Gastrocnemius medialis (tissue), 4 donors: ENCODE measurements at regions not wholly inside any gene's neighbourhood (a gene's known extent, or its start where the extent isn't known, plus 50 kb on each side); places are given as distances from the start of the nearest gene placed in this dataset.

ENCODE experiments used
- ATAC-seq, 2 donors: fragments of 150-250 bp; one replicate each; pipeline ENCODE4 v1.9.1; 2016
- DNase-seq, 2 donors: peaks; one replicate each; pipeline ENCODE4 v3.0.0-alpha.2; 2019
- H3K27ac ChIP-seq, 4 donors: fragments of 200-600 bp; sonication (generic); 1 replicate in 1 of 4; 2 replicates in 3 of 4; pipeline ENCODE4 v1.5.1; 2016 to 2018; ENCODE audit warnings: mild to moderate bottlenecking in 2 of 4, moderate library complexity in 1 of 4
- H3K27me3 ChIP-seq, 3 donors: fragments of 200-600 bp; sonication (generic) in 2 of 3; 1 replicate in 1 of 3; 2 replicates in 2 of 3; pipeline versions ENCODE4 v1.5.1 to v1.6.0; 2016 to 2019; ENCODE audit warnings: mild to moderate bottlenecking in 1 of 3, moderate library complexity in 1 of 3
- H3K36me3 ChIP-seq, 2 donors: fragments of 200-600 bp; sonication (generic) in 1 of 2; one replicate each; pipeline ENCODE4 v1.5.1; 2017 to 2018
- H3K4me1 ChIP-seq, 2 donors: fragments of 200-600 bp; sonication (generic) in 1 of 2; one replicate each; pipeline ENCODE4 v1.5.1; 2016 to 2017; ENCODE audit warnings: mild to moderate bottlenecking in 2 of 2
- H3K4me3 ChIP-seq, 4 donors: fragments of 200-600 bp; sonication (generic) in 3 of 4; 1 replicate in 1 of 4; 2 replicates in 3 of 4; pipeline ENCODE4 v1.5.1; 2016 to 2019; ENCODE audit warnings: mild to moderate bottlenecking in 2 of 4
- H3K9me3 ChIP-seq, 3 donors: fragments of 200-600 bp; sonication (generic) in 2 of 3; 1 replicate in 1 of 3; 2 replicates in 2 of 3; pipeline ENCODE4 v1.5.1; 2016 to 2019
- CTCF ChIP-seq, 5 experiments: fragments of 450-650 bp in 3 of 5; fragments of 200-600 bp in 2 of 5; sonication (generic) in 2 of 5; IDR thresholded peaks in 4 of 5; conservative IDR thresholded peaks in 1 of 5; 1 replicate in 4 of 5; 2 replicates in 1 of 5; pipeline ENCODE4 v1.5.1; 2016 to 2019; ENCODE audit warnings: antibody characterized with exemption in 5 of 5, mild to moderate bottlenecking in 3 of 5, moderate library complexity in 3 of 5
- POLR2A ChIP-seq, 2 donors: fragments of 450-650 bp; IDR thresholded peaks; one replicate each; pipeline ENCODE4 v1.6.1; 2017; ENCODE audit warnings: antibody characterized with exemption in 2 of 2, mild to moderate bottlenecking in 2 of 2, moderate library complexity in 2 of 2
- in situ Hi-C, 4 donors: fragments of 200-750 bp; cut with MboI; loops; one replicate each; pipeline versions ENCODE4 v1.15.0 to v1.8.0; 2017; ENCODE audit warnings: low sequenced_read_pairs in 4 of 4
- intact Hi-C: fragments of 100-400 bp; cut with DNase I; formaldehyde crosslinking; loops from one replicate; pipeline ENCODE4 v1.15.1; 2023; ENCODE audit warnings: low total_unique reads

GRCh38 chr12:90170740-90171139 lies 462.1 kb upstream of the ATP2B1 start:
- Histone ChIP-seq H3K36me3 (no peaks in the 10 kb centered on the region), H3K4me3 (no peak overlapping the region), H3K4me1 (no peaks in the 10 kb centered on the region), H3K27ac (no peak overlapping the region), H3K9me3 (no peaks in the 10 kb centered on the region), H3K27me3 (no peaks in the 10 kb centered on the region)
- no peak for ATAC-seq
- intact Hi-C loops (no loop called here), in situ Hi-C loops (no loop called here)
- TF ChIP-seq CTCF (IDR thresholded peaks at IDR 0.05 in 4 of 5, conservative IDR thresholded peaks at IDR 0.05 in 1 of 5) (no peak), POLR2A (IDR thresholded peaks at IDR 0.05) (no peak)
- DNase-seq, result no peak

GRCh38 chr12:90167518-90168208 lies 459.0 kb upstream of the ATP2B1 start:
- Histone ChIP-seq H3K9me3 (no peaks in the 10 kb centered on the region), H3K27me3 (no peaks in the 10 kb centered on the region), H3K36me3 (no peaks in the 10 kb centered on the region), H3K4me3 (no peak overlapping the region), H3K4me1 (no peaks in the 10 kb centered on the region), H3K27ac (no peak overlapping the region)
- TF ChIP-seq CTCF (IDR thresholded peaks at IDR 0.05 in 4 of 5, conservative IDR thresholded peaks at IDR 0.05 in 1 of 5), result no peak
- TF ChIP-seq POLR2A (IDR thresholded peaks at IDR 0.05), result no peak
- intact Hi-C loops, result no loop called here
- in situ Hi-C loops, result no loop called here
- no peak for ATAC-seq
- no peak for DNase-seq

- H3K27ac ChIP-seq, result no peak overlapping the region
- no peaks in the 10 kb centered on the region for H3K36me3 ChIP-seq
- DNase-seq, result no peak
- intact Hi-C loops (no loop called here), in situ Hi-C loops (no loop called here)
- TF ChIP-seq POLR2A (IDR thresholded peaks at IDR 0.05) (no peak), CTCF (IDR thresholded peaks at IDR 0.05 in 4 of 5, conservative IDR thresholded peaks at IDR 0.05 in 1 of 5) (no peak)
- no peak overlapping the region for H3K4me3 ChIP-seq
- ATAC-seq, result no peak
- no peaks in the 10 kb centered on the region for H3K4me1 ChIP-seq
- H3K27me3 ChIP-seq, result no peaks in the 10 kb centered on the region
- H3K9me3 ChIP-seq, result no peaks in the 10 kb centered on the region
Measured at GRCh38 chr12:90166671-90167070, 458.0 kb upstream of the ATP2B1 start.

GRCh38 chr12:90166012-90166411 lies 457.4 kb upstream of the ATP2B1 start:
- Histone ChIP-seq H3K9me3 (no peaks in the 10 kb centered on the region), H3K4me1 (no peaks in the 10 kb centered on the region), H3K36me3 (no peaks in the 10 kb centered on the region), H3K27ac (no peak overlapping the region), H3K4me3 (no peak overlapping the region), H3K27me3 (no peaks in the 10 kb centered on the region)
- TF ChIP-seq CTCF (IDR thresholded peaks at IDR 0.05 in 4 of 5, conservative IDR thresholded peaks at IDR 0.05 in 1 of 5), result no peak
- TF ChIP-seq POLR2A (IDR thresholded peaks at IDR 0.05), result no peak
- no peak for DNase-seq
- ATAC-seq, result no peak
- in situ Hi-C loops (no loop called here), intact Hi-C loops (no loop called here)

GRCh38 chr12:90163975-90164374 lies 455.3 kb upstream of the ATP2B1 start:
- in situ Hi-C loops, result no loop called here
- ATAC-seq (no peak), DNase-seq (no peak)
- H3K4me3 ChIP-seq, result no peak overlapping the region
- H3K4me1 ChIP-seq, result no peaks in the 10 kb centered on the region
- no peaks in the 10 kb centered on the region for H3K36me3 ChIP-seq
- no peaks in the 10 kb centered on the region for H3K27me3 ChIP-seq
- intact Hi-C loops, result no loop called here
- H3K27ac ChIP-seq, result no peak overlapping the region
- no peak for TF ChIP-seq CTCF (IDR thresholded peaks at IDR 0.05 in 4 of 5, conservative IDR thresholded peaks at IDR 0.05 in 1 of 5)
- TF ChIP-seq POLR2A (IDR thresholded peaks at IDR 0.05), result no peak
- H3K9me3 ChIP-seq, result no peaks in the 10 kb centered on the region
